Uterus (tissue), 2 donors: ENCODE measurements at regions not wholly inside any gene's neighbourhood (a gene's known extent, or its start where the extent isn't known, plus 50 kb on each side); places are given as distances from the start of the nearest gene placed in this dataset.

Source experiments
- CTCF ChIP-seq, 4 experiments: fragments of 200-600 bp in 2 of 4; fragments of 450-650 bp in 2 of 4; sonication (generic) in 2 of 4; IDR thresholded peaks; one replicate each; pipeline ENCODE4 v1.5.1; 2016 to 2019; ENCODE audit warnings: antibody characterized with exemption in 4 of 4, mild to moderate bottlenecking in 2 of 4, moderate library complexity in 1 of 4
- POLR2A ChIP-seq, 2 donors: fragments of 450-650 bp; IDR thresholded peaks; one replicate each; pipeline ENCODE4 v1.6.1; 2016; ENCODE audit warnings: antibody characterized with exemption in 2 of 2, mild to moderate bottlenecking in 1 of 2, moderate library complexity in 1 of 2

DNA sequence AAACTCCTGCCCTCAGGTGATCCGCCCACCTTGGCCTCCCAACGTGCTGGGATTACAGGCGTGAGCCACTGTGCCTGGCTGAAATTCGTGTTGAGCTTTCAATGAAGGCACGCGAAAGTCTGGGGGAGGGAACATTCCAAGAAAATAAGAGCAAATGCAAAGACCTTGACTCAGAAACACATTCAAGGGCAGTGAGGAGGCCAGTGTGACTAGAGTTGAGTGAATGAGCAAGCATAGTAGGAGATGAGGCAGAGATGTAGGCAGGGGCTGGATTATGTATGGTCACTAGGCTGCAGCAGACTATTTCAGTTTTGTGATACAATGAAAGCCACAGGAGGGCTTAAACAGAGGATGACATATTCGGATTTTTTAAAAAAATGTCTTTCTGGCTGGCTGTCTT is 67.0 kb downstream of the SCN11A start:
- no peak for TF ChIP-seq CTCF (IDR thresholded peaks at IDR 0.05)
- no peak for TF ChIP-seq POLR2A (IDR thresholded peaks at IDR 0.05)
